ENCODE measurements at regions not wholly inside any gene's neighbourhood (a gene's known extent, or its start where the extent isn't known, plus 50 kb on each side); places are given as distances from the start of the nearest gene placed in this dataset.

- DNase-seq: no peak
These were observed 50.7 kb upstream of the ACOT11 start for GRCh38 chr1:54497338-54497737.

DNA sequence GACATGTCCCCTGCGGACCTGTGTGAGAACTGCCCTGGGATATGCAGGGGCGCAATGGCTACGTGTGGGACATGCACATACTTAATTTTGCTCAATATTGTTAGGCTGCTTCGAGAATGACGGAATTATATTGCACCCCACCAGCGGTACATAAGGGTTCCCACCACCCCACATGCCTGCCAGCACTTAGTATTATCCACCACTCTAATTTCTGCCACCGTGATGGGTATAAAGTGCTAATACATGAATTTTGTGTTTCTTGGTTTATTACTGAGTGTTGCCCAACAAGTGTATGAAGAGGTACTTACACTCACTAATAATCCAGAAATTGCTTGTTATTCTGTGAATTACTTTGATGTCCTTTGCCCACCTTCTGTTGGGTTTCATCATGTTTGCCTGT, 52.1 kb upstream of the ACOT11 start:
- DNase-seq: no peak

DNA sequence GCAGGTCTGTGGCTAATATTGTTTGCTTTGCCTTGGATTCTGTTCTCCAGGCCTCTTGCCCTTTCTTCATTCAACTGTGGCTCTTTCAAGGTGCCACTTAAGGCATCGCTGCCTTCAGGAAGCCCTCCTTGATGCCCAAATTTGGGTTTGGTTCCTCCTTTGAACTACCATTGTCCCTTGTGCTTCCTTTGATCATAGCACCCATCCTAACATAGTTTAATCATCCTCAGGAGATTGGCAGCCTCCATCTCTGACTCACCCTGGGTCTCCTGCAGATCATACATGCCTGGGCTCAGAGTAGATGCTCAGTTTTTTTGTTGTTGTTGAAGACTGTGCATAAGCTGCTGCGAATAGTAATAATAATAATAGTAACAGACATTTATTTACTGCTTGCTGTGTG, 54.4 kb upstream of the ACOT11 start:
- DNase-seq: peak; percentile 25

DNA sequence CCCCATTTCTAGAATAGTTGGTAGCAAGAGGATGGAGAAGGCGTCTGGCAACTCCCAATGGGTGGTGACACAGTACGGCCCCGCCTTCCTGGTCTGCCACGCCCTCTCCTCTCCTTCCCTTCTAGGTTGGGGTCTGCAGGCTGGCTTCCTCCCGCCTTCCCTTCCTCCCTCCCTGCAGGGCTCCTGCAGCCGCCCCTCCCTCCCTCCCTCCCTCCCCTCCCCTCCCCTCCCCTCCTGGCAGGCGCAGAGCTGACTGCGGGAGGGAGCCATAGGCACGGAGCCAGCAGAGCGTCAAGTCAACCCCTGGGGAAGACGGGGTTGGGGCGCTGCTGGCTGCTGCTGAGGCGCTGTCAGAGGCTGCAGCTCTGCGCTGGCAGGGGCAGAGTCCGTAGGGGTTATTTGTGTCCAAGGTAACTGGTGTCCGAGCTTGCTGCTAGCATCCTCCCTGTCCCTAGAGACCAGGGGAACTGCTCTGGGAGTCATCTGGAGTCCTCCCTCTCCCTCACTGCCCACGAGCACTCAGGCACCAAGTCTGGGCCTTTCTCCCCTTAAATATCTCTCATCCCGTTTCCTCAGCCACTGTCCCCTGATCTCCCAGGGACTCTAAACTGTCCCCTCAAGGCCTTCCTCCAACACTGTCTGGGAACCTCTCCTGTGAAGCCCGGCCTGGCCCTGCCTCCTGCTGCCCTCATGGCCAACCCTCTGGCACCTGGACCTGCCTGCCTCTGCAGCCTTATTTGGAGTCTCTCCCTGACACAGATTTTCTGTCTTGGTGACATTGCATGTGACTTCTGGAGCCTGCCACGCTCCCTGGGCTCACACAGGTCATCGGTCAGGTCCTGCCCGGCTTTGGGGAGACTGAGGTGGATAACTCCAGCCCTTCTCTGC, 57.4 kb upstream of the ACOT11 start:
- DNase-seq: no peak

GRCh38 chr1:54489627-54490250, 58.3 kb upstream of the ACOT11 start:
- no peak for DNase-seq

GRCh38 chr1:54488779-54489626, 59.0 kb upstream of the ACOT11 start:
- DNase-seq: peak; percentile 75

- peak; percentile 88 for DNase-seq
These were observed 59.8 kb upstream of the ACOT11 start for GRCh38 chr1:54488065-54488750.

GRCh38 chr1:54487571-54488050, 60.4 kb upstream of the ACOT11 start:
- DNase-seq: no peak

DNA sequence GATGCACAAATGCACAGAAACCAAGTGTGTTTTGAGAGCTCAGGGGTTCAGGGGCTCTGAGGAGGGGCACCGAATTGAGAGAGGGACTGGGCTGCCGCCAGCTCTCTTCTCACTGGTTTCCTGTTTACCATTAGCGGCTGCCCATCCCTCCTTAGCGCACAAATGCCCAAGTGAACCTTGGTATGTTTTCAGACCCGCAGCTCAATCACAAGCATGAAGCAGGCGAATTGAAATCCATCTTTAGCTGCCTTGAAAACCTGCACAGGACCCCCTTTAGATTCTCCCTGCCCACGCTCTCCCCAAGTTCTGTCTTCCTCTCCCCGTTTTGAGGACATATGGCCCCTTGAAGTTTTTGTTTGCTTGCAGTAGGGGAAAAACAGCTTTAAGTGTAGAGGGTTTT, 61.1 kb upstream of the ACOT11 start:
- no peak for DNase-seq

GRCh38 chr1:54485416-54485815, 62.6 kb upstream of the ACOT11 start:
- no peak for DNase-seq

DNA sequence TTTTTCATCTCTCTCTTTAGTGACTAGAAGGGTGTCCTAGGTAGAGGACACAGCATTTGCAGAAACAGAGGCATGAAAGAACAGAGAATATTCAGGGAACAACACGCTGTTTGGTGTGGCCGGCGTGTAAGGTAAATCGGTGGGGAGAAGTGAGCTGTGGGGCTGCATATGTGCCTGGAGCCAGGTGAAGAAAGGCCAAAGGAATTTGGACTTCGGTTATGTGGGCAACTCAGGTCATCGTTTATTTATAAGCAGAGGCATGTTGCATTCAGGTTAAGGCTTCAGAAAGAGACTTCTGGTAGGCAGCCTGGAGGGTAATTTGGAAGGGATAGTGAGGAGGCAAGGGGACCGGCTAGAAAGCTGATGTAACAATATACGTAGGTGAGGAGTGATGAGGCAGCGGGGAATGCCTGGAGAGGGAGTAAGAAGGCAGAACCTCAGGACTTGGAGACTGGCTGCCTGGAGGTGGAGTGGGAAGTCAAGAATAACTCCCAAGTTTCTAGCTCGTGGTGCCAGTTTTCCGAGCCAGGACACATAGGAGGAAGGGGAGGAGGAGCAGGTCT, 64.1 kb upstream of the ACOT11 start:
- DNase-seq: no peak

DNA sequence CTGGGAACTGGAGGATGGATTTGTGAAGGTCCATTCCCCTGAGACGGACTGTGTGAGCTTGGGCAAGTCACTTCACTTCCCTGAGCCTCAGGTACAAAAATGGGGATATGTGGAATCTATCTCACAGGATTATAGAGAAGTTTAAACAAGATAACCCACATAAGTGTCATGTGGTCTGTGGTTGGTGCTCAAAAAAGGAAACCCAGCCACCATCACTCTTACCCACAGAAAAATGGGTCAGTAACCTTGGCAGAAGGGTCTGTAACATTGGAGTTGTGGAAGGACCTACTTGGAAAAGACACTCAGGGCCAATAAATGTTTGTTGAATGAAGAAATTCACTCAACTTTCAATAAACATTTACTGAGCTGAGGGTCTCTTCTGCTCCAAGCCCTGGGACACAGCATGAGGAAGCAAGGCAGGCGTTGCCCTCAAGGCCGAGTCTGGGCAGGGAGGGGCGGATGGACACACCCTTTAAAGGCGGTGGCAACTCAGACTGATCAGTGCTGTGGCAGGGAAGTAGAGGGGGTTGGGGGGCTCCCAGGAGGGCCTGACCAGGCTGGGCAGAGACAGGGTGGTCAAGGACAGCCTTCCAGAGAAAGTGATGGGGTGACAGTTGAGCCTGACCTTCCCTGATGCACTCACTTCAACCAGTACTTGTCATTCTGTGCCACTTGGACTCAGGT, 66.7 kb upstream of the ACOT11 start:
- no peak for DNase-seq

GRCh38 chr1:54480525-54480848, 67.5 kb upstream of the ACOT11 start:
- peak; percentile 51 for DNase-seq

GRCh38 chr1:54479841-54480524, 68.0 kb upstream of the ACOT11 start:
- no peak for DNase-seq

DNA sequence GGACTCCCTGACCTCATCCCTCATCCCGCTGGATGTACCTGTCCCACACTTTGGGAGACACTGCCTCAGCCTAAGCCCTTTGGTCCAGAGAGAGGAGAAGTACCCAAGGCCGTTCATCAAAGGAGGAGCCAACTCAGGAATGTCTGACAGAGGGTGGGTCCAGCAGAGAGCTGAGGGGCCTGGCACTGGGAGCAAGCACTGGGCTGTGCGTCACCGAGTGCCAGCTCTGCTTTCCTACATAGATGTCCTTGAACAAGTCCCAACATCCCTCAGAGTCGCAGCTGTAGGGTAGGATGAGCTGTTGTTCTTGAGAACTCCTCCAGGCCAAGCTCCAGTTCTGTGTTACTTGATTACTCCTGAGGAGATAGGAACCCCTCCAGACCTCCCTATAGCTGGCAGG, 68.8 kb upstream of the ACOT11 start:
- DNase-seq: no peak

DNA sequence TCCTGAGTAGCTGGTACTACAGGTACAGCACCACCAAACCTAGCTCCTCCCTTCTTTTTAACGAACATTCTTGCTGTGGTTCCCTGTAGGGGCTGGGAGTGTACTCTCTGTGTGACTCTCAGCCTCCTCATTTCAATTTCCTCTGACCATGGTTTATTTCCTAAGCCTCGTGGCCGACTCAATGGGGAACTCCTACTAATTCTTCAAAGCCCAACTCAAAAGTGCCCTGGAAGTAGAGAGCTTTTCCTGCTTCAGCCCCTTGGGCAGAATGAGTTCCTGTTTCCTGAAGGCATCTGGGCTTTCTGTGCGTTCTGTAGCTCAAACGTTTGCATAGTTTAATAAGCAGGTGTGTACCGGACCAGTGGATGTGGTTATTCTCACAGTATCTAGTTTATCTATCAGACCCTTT, 70.9 kb upstream of the ACOT11 start:
- DNase-seq: no peak

DNA sequence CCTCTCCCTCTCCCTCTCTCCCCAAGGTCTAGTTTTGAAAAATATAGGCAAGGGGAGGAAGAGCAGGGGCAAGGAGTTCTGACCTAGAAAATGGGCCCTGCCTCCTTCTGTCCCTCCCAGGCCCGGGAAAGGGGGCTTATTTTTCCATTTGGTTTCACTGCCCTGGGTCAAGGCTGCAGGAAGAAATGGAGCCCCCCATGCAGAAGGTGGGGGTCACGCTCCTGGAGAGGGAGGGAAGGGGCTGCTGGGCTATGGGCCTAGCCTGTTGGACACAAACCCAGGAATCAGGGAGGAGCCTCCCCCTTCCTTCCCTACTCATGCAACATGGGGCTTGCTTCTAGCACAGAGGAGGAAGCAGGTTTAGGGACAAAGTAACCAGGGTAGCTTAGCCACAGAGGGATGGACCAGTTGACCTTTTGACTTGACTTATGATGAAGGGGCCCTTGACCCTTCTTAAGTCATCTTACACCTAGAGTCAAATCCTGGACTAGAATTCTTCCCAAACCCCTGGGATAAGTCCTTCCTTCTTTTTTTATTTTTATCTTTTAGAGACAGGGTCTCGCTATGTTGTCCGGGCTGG, 70.4 kb upstream of the SSBP3 start:
- DNase-seq: no peak

DNA sequence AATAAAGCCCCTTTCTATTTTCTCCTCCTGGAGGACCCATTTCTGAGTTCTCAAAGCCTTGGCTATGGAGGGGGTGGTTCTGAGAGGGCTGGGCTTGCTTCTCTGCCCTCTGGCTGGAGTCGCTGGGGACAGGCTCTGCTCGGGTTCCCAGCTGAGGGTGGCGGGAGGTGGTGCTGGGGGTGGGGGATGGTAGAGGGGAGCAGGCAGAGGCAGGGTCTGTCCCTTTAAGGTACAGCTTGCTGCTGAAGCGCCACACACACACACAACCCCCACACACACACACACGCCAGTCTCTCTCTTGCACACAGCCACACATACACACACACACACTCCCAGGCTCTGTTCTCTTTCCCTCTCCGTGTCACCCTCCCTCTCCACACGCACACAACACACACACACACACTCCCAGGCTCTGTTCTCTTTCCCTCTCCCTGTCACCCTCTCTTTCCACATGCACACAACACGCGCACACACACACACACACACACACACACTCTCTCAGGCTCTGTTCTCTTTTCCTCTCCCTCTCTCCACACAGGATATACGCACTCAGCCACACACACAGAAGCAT, 69.8 kb upstream of the SSBP3 start:
- DNase-seq: no peak

DNA sequence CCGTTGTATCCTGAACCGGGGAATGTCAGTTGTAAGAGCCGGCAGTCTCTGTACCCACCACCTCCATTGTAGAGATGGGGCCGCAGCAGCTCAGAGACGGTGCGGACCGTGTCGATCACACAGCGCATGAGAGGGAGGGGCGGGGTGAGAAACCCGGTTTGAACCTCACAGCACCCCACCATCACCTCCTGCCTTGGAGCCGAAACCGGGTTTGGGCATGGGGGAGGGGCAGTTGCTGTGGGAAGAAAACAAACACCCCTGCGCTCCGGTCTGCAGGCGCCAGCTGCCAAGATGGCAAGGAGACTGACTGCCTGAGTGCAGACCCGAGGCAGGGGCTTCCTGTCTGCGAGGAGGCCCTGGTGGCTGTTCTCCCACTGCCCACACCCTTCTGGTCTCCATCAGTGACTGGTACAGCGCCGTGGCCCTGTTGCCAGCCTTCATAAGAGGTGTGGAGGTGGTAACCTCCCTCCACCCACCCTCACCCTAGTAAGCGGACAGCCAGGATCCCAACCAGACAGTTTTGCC, 69.2 kb upstream of the SSBP3 start:
- DNase-seq: no peak
